ENCODE measurements at regions not wholly inside any gene's neighbourhood (a gene's known extent, or its start where the extent isn't known, plus 50 kb on each side); places are given as distances from the start of the nearest gene placed in this dataset.

DNA sequence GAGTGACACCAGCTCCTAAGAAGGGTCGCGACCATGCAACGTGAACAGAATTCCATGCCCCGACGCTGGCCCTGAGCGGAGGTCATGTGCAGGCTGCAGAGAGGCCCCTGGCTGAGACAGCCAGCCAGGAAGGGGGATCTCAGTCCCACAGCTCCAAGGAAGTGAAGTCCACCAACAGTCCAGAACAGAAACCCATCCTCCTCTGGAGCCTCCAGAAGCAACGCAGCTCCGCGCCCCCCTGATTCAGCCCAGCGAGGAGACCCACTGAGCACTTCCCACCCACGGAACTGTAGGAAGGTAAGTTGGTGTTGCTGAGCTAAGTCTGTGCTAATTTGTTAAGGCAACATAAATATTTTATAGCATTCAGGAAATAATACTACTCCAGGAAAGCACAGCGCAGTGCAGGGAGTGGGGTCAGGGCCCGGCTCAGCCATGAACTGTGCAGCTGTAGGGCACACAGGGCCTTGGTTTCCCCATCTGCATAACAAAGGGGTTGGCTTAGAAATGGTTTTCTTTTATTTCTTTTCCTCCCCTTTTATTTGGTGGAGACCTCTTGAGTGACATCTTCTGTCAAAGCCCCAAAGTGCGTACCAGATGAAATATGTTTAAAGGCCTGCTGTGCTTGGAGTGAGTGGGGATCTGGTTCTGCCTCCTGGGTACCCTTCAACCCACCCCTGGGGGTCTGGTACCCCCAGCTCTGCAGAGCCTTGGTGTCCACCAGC, 241.1 kb upstream of the PMEPA1 start:
- BruUV-seq (replicated peaks) = no TSS peak
- Histone ChIP-seq H3K9me3 (ENCODE audit: low read depth, low read length, poor library complexity, severe bottlenecking) (no peaks in the 10 kb centered on the region), H3K27ac (ENCODE audit: low read depth, low read length, poor library complexity, severe bottlenecking) (no peak overlapping the region), H3K36me3 (ENCODE audit: insufficient read depth, low read length, poor library complexity, severe bottlenecking) (no peaks in the 10 kb centered on the region), H3K4me3 (ENCODE audit: low read depth, low read length, poor library complexity, severe bottlenecking) (no peak overlapping the region), H3K4me1 (ENCODE audit: insufficient read depth, low read length, poor library complexity, severe bottlenecking) (no peaks in the 10 kb centered on the region), H3K27me3 (replicated peaks; ENCODE audit: insufficient read depth, low read depth, low read length, poor library complexity) (no peaks in the 10 kb centered on the region)
- ChIA-PET CTCF (no interaction called here), POLR2A (ENCODE audit: low non-redundant PET) (no interaction called here)
- TF ChIP-seq, protein P1, sequence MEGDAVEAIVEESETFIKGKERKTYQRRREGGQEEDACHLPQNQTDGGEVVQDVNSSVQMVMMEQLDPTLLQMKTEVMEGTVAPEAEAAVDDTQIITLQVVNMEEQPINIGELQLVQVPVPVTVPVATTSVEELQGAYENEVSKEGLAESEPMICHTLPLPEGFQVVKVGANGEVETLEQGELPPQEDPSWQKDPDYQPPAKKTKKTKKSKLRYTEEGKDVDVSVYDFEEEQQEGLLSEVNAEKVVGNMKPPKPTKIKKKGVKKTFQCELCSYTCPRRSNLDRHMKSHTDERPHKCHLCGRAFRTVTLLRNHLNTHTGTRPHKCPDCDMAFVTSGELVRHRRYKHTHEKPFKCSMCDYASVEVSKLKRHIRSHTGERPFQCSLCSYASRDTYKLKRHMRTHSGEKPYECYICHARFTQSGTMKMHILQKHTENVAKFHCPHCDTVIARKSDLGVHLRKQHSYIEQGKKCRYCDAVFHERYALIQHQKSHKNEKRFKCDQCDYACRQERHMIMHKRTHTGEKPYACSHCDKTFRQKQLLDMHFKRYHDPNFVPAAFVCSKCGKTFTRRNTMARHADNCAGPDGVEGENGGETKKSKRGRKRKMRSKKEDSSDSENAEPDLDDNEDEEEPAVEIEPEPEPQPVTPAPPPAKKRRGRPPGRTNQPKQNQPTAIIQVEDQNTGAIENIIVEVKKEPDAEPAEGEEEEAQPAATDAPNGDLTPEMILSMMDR (conservative IDR thresholded peaks at IDR 0.05; ENCODE audit: low read depth, low read length) = no peak
- no peak for TF ChIP-seq EZH2 (IDR thresholded peaks at IDR 0.05; ENCODE audit: borderline replicate concordance, low read depth, low read length, poor library complexity, severe bottlenecking)
- intact Hi-C loops (cut with micrococcal nuclease; ENCODE audit: unreplicated experiment) = no loop called here
- no peak for DNase-seq (ENCODE audit: low spot score)

DNA sequence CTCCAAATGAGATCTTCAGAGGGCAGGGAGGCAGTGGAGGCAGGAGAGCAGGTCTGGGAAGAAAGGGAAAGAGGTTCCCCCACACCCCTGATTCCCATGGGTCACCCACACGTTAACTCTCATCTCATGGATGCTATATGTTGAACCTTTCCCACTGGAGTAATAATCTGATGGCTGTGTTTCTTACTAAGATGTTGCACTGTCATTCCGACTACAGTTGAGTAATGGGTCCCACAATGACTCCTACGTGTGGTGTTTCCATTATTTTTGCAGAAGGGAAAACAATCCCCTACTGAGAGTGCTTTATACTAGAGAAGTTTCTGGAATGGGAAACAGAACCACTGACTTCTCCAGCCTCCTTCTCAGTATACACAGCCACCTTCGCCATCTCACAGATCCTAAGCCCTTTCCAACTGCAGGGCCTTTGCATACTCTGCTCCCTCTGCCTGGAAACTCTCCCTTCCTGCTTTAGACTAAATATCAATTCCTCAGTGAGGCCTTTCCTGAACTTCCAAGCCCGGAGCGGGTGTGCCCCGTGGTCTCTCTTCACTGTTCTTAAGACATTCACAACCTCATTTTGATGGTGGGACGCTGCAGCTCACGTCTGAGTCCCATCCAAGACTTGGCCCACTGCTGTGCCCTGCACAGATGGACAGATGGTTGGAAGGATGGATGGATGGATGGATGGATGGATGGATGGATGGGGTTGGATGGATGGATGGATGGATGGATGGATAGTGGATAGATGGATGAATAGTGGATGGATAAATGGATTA, 238.6 kb upstream of the PMEPA1 start:
- ChIA-PET POLR2A (ENCODE audit: low non-redundant PET) (no interaction called here), CTCF (no interaction called here)
- intact Hi-C loops (cut with micrococcal nuclease; ENCODE audit: unreplicated experiment) = no loop called here
- Histone ChIP-seq H3K36me3 (ENCODE audit: insufficient read depth, low read length, poor library complexity, severe bottlenecking) (no peaks in the 10 kb centered on the region), H3K27me3 (replicated peaks; ENCODE audit: insufficient read depth, low read depth, low read length, poor library complexity) (no peaks in the 10 kb centered on the region), H3K4me1 (ENCODE audit: insufficient read depth, low read length, poor library complexity, severe bottlenecking) (no peaks in the 10 kb centered on the region), H3K27ac (ENCODE audit: low read depth, low read length, poor library complexity, severe bottlenecking) (no peak overlapping the region), H3K4me3 (ENCODE audit: low read depth, low read length, poor library complexity, severe bottlenecking) (no peak overlapping the region), H3K9me3 (ENCODE audit: low read depth, low read length, poor library complexity, severe bottlenecking) (no peaks in the 10 kb centered on the region)
- TF ChIP-seq, protein P1 (conservative IDR thresholded peaks at IDR 0.05; ENCODE audit: low read depth, low read length) = no peak
- TF ChIP-seq EZH2 (IDR thresholded peaks at IDR 0.05; ENCODE audit: borderline replicate concordance, low read depth, low read length, poor library complexity, severe bottlenecking) = no peak
- BruUV-seq (replicated peaks) = no TSS peak
- DNase-seq (ENCODE audit: low spot score) = no peak

DNA sequence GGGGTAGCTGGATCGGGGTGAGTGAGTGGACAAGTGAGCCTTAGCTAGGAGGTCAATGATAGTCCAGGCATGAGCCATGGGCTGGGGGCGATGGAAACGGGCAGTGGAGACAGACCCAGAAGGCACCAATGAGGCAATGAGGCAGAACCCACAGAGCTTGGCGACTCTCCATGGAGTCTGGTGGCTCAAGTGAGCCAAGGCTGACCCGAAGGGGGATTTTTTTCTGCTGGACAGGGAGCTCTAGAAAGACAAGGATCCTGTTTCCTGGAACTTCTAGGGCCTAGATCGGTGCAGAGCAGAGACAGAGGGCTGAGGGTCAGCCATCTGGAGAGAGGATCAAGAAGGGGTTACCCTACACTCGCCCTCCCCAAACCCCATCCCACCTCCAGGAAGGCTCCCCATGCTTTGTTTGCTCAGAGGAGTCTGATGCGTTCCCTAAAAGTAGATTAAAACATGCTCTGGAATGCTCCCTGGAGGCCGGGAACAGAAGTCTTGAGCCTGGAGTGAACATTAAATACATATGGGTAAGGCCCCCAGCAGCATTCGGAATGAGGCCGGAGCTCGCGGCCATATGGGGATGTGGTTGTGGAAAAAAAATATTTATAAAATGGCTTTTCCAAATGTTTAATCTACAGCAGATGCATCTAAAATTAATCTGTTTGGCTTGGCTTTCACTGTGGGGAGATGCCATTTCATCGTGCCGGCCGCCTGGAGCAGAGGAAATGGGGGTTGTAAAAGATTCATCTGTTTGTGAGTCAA, 237.8 kb upstream of the PMEPA1 start:
- Histone ChIP-seq H3K9me3 (ENCODE audit: low read depth, low read length, poor library complexity, severe bottlenecking) (no peaks in the 10 kb centered on the region), H3K27me3 (replicated peaks; ENCODE audit: insufficient read depth, low read depth, low read length, poor library complexity) (no peaks in the 10 kb centered on the region), H3K4me1 (ENCODE audit: insufficient read depth, low read length, poor library complexity, severe bottlenecking) (no peaks in the 10 kb centered on the region), H3K36me3 (ENCODE audit: insufficient read depth, low read length, poor library complexity, severe bottlenecking) (no peaks in the 10 kb centered on the region), H3K27ac (ENCODE audit: low read depth, low read length, poor library complexity, severe bottlenecking) (no peak overlapping the region), H3K4me3 (ENCODE audit: low read depth, low read length, poor library complexity, severe bottlenecking) (no peak overlapping the region)
- no TSS peak for BruUV-seq (replicated peaks)
- no peak for DNase-seq (ENCODE audit: low spot score)
- intact Hi-C loops (cut with micrococcal nuclease; ENCODE audit: unreplicated experiment) = no loop called here
- POLR2A ChIA-PET (ENCODE audit: low non-redundant PET) = no interaction called here
- CTCF ChIA-PET = no interaction called here
- TF ChIP-seq EZH2 (IDR thresholded peaks at IDR 0.05; ENCODE audit: borderline replicate concordance, low read depth, low read length, poor library complexity, severe bottlenecking) = no peak
- TF ChIP-seq, protein P1 (conservative IDR thresholded peaks at IDR 0.05; ENCODE audit: low read depth, low read length) = no peak
